PC-9 (cell line): ENCODE measurements at regions not wholly inside any gene's neighbourhood (a gene's known extent, or its start where the extent isn't known, plus 50 kb on each side); places are given as distances from the start of the nearest gene placed in this dataset.
"Not testable (repeated sequence)": the region's sequence is repeated elsewhere in the genome, so short reads cannot be mapped to it uniquely, and the experiment has no call there.

Experiments used
- EZH2 ChIP-seq: fragments of 200-600 bp; sonication (generic); IDR thresholded peaks from 2 replicates; pipeline ENCODE4 v1.8.0; 2017; ENCODE audit warnings: antibody characterized with exemption, low read depth
- TF ChIP-seq, protein P1 (sequence below): fragments of 200-600 bp; sonication (generic); conservative IDR thresholded peaks from 2 replicates; pipeline ENCODE4 v1.6.1; 2017; ENCODE audit warnings: mixed run types, antibody characterized with exemption, mild to moderate bottlenecking, moderate library complexity

DNA sequence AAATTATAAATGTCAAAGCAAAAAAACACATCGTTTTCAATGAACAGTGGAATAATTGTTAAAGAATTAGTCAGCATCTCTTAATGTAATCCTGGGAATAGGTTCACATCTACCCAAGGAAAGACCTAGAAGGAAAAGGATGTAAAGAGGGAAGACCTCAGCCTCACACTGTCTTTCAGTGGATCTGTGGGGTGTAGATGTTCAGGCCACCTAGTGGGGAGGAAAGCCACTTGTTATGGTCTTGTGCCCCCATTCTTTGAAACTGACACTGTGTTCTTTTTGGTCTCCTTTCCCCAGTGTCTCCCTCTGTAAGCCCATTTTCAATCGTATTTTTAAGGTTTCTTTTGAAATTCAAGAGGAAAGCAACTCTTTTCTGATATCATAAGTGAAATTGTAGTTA is 68.1 kb upstream of the ARL17B start:
- TF ChIP-seq, protein P1, sequence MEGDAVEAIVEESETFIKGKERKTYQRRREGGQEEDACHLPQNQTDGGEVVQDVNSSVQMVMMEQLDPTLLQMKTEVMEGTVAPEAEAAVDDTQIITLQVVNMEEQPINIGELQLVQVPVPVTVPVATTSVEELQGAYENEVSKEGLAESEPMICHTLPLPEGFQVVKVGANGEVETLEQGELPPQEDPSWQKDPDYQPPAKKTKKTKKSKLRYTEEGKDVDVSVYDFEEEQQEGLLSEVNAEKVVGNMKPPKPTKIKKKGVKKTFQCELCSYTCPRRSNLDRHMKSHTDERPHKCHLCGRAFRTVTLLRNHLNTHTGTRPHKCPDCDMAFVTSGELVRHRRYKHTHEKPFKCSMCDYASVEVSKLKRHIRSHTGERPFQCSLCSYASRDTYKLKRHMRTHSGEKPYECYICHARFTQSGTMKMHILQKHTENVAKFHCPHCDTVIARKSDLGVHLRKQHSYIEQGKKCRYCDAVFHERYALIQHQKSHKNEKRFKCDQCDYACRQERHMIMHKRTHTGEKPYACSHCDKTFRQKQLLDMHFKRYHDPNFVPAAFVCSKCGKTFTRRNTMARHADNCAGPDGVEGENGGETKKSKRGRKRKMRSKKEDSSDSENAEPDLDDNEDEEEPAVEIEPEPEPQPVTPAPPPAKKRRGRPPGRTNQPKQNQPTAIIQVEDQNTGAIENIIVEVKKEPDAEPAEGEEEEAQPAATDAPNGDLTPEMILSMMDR = not testable (repeated sequence)
- TF ChIP-seq EZH2 = not testable (repeated sequence)
